ENCODE measurements at regions not wholly inside any gene's neighbourhood (a gene's known extent, or its start where the extent isn't known, plus 50 kb on each side); places are given as distances from the start of the nearest gene placed in this dataset.
"Not testable (repeated sequence)": the region's sequence is repeated elsewhere in the genome, so short reads cannot be mapped to it uniquely, and the experiment has no call there.

DNA sequence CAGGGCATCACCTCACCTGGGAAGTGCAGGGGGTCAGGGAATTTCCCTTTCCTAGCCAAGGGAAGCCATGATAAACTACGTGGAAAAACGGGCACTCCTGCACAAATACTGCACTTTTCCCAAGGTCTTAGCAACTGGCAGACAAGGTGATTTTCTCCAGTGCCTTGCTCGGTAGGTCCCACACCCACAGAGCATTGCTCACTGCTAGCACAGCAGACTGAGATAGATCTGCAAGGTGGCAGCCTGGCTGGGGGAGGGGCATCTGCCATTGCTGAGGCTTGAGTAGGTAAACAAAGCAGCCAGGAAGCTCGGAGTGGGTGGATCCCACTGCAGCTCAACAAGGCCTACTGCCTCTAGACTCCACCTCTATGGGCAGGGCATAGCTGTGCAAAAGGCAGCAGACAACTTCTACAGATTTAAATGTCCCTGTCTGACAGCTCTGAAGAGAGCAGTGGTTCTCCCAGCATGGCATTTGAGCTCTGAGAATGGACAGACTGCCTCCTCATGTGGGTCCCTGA, 111.5 kb upstream of the FIBIN start:
- TF ChIP-seq, protein P1, sequence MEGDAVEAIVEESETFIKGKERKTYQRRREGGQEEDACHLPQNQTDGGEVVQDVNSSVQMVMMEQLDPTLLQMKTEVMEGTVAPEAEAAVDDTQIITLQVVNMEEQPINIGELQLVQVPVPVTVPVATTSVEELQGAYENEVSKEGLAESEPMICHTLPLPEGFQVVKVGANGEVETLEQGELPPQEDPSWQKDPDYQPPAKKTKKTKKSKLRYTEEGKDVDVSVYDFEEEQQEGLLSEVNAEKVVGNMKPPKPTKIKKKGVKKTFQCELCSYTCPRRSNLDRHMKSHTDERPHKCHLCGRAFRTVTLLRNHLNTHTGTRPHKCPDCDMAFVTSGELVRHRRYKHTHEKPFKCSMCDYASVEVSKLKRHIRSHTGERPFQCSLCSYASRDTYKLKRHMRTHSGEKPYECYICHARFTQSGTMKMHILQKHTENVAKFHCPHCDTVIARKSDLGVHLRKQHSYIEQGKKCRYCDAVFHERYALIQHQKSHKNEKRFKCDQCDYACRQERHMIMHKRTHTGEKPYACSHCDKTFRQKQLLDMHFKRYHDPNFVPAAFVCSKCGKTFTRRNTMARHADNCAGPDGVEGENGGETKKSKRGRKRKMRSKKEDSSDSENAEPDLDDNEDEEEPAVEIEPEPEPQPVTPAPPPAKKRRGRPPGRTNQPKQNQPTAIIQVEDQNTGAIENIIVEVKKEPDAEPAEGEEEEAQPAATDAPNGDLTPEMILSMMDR (conservative IDR thresholded peaks at IDR 0.05) = not testable (repeated sequence)
- TF ChIP-seq ZFX (IDR thresholded peaks at IDR 0.05) = not testable (repeated sequence)
